Thyroid gland (tissue), 4 donors: ENCODE measurements at regions not wholly inside any gene's neighbourhood (a gene's known extent, or its start where the extent isn't known, plus 50 kb on each side); places are given as distances from the start of the nearest gene placed in this dataset.

Source experiments
- DNase-seq, 2 donors: peaks; one replicate each; pipeline ENCODE4 v3.0.0-alpha.2; 2019
- H3K27ac ChIP-seq, 3 donors: fragments of 200-600 bp; sonication (generic); 1 replicate in 2 of 3; 2 replicates in 1 of 3; pipeline ENCODE4 v1.5.1; 2016 to 2019; ENCODE audit warnings: mild to moderate bottlenecking in 1 of 3, moderate library complexity in 1 of 3
- H3K27me3 ChIP-seq: fragments of 200-600 bp; sonication (generic); one replicate; pipeline ENCODE4 v1.5.1; 2019
- H3K36me3 ChIP-seq, 2 donors: fragments of 200-600 bp; sonication (generic); one replicate each; pipeline ENCODE4 v1.5.1; 2016 to 2019
- H3K4me1 ChIP-seq, 2 donors: fragments of 200-600 bp; sonication (generic); one replicate each; pipeline ENCODE4 v1.5.1; 2017 to 2019
- H3K4me3 ChIP-seq, 3 donors: fragments of 200-600 bp; sonication (generic); replicated peaks in 1 of 3; 1 replicate in 2 of 3; 2 replicates in 1 of 3; pipeline ENCODE4 v1.5.1; 2016; ENCODE audit warnings: mild to moderate bottlenecking in 1 of 3
- H3K9me3 ChIP-seq: fragments of 200-600 bp; sonication (generic); one replicate; pipeline ENCODE4 v1.5.1; 2017
- POLR2A ChIP-seq, 2 donors: fragments of 450-650 bp; IDR thresholded peaks; one replicate each; pipeline ENCODE4 v1.6.1; 2017; ENCODE audit warnings: antibody characterized with exemption in 2 of 2, mild to moderate bottlenecking in 2 of 2, moderate library complexity in 1 of 2
- WGBS, 2 donors: methylation state at CpG; one replicate each; pipeline ENCODE4 v1.1.5; 2017; 5-methylcytosine and 5-hydroxymethylcytosine counted together
- intact Hi-C: fragments of 100-400 bp; cut with DNase I; formaldehyde crosslinking; loops from one replicate; pipeline ENCODE4 v1.15.1; 2023
- TF ChIP-seq, protein P1 (sequence below), 6 experiments: fragments of 200-600 bp in 3 of 6; fragments of 450-650 bp in 3 of 6; sonication (generic) in 3 of 6; IDR thresholded peaks; one replicate each; pipeline ENCODE4 v1.5.1; 2016 to 2019; ENCODE audit warnings: antibody characterized with exemption in 6 of 6, mild to moderate bottlenecking in 2 of 6, inconsistent platforms in 1 of 6, moderate library complexity in 1 of 6

DNA sequence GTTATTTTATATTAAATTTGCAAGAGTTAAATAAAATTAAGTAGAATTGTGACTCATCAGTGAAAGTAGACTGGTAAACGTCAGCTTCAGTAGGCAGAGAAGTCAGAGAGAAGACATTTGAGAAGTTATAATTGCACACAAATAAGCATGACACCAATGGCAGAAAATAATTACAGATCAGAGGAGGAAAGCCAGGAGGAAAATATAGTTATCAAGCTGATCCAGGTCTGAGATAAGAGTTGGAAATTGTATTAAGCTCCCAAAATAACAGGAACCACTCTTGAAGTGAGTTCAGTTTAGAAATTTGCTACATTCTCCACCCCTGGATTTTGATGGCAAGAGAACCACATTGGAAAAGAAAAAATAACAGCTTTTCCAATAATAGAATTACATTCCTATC lies 533.8 kb upstream of the CHORDC1 start:
- no peaks in the 10 kb centered on the region for H3K36me3 ChIP-seq
- no peaks in the 10 kb centered on the region for H3K4me1 ChIP-seq
- 56 to 66% methylated on average over 1 of the region's 1 CpG for WGBS, 2 donors
- no peaks in the 10 kb centered on the region for H3K27me3 ChIP-seq
- H3K27ac ChIP-seq: no peak overlapping the region
- TF ChIP-seq POLR2A (IDR thresholded peaks at IDR 0.05): no peak
- TF ChIP-seq, protein P1, sequence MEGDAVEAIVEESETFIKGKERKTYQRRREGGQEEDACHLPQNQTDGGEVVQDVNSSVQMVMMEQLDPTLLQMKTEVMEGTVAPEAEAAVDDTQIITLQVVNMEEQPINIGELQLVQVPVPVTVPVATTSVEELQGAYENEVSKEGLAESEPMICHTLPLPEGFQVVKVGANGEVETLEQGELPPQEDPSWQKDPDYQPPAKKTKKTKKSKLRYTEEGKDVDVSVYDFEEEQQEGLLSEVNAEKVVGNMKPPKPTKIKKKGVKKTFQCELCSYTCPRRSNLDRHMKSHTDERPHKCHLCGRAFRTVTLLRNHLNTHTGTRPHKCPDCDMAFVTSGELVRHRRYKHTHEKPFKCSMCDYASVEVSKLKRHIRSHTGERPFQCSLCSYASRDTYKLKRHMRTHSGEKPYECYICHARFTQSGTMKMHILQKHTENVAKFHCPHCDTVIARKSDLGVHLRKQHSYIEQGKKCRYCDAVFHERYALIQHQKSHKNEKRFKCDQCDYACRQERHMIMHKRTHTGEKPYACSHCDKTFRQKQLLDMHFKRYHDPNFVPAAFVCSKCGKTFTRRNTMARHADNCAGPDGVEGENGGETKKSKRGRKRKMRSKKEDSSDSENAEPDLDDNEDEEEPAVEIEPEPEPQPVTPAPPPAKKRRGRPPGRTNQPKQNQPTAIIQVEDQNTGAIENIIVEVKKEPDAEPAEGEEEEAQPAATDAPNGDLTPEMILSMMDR (IDR thresholded peaks at IDR 0.05): no peak
- no peaks in the 10 kb centered on the region for H3K9me3 ChIP-seq
- DNase-seq: no peak
- intact Hi-C loops: no loop called here
- H3K4me3 ChIP-seq: no peak overlapping the region

DNA sequence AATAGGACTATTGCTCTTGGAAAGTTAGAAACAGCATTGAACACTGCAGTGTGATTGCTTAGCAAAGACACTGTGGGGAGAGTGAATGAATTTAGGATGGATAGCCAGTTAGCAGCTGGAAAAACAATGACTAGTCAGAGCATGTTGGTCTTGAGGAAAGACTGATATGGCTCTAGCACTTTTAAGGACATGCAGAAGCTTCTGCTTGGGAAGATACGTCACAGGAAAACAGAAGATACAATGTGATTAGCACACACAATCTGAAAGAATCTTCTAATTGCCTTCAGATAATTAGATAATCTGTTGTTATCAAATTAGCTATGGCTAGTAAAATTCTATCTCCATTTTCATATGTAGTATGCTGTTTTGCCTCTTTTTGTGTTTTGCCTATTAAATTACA lies 530.7 kb upstream of the CHORDC1 start:
- no peaks in the 10 kb centered on the region for H3K36me3 ChIP-seq
- DNase-seq: no peak
- intact Hi-C loops: no loop called here
- TF ChIP-seq, protein P1 (IDR thresholded peaks at IDR 0.05): no peak
- H3K4me3 ChIP-seq: no peak overlapping the region
- WGBS, 2 donors: 72 to 79% methylated on average over 1 of the region's 1 CpG
- H3K4me1 ChIP-seq: no peaks in the 10 kb centered on the region
- H3K9me3 ChIP-seq: no peaks in the 10 kb centered on the region
- H3K27ac ChIP-seq: no peak overlapping the region
- no peaks in the 10 kb centered on the region for H3K27me3 ChIP-seq

DNA sequence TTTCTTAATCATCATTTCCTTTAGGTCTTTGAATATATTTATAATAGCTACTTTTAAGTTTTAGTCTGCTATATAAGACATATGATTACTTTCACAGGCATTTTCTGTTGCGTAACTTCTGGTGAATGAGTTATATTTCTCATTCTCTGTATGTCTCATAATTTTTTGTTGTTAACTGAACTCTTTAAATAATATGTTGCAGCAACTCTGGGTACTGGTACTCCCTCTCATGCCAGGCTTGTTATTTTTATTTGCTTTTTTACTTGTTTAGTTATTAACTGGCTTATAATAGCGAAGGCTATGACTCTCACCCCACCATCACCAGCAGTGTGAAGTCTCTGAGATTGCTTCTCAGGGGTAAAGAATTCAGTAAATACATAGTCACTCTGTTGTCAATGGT lies 524.2 kb upstream of the CHORDC1 start:
- Histone ChIP-seq H3K27ac (no peak overlapping the region), H3K36me3 (no peaks in the 10 kb centered on the region), H3K27me3 (no peaks in the 10 kb centered on the region), H3K4me3 (no peak overlapping the region), H3K9me3 (no peaks in the 10 kb centered on the region), H3K4me1 (no peaks in the 10 kb centered on the region)
- intact Hi-C loops: no loop called here
- TF ChIP-seq POLR2A (IDR thresholded peaks at IDR 0.05): no peak
- TF ChIP-seq, protein P1 (IDR thresholded peaks at IDR 0.05): no peak
- DNase-seq: no peak
- 69 to 82% methylated on average over 2 of the region's 2 CpGs for WGBS, 2 donors

DNA sequence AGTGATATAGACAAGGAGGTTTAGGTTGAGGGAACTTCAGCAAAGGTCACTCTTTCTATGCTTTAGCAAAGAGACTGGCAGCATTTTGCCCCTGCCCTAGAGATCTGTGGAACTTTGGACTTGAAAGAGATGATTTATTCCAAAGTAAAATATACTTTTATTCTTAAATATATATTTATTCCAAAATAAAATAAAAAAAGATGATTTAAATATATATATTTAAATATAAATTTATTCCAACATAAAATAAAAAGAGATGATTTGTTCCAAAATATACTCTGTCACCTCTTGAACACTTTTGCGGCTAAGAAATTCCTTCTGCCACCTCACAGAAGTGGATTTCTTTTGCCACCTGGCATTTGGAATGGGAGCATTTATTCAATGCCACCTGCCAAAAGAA lies 521.3 kb upstream of the CHORDC1 start:
- Histone ChIP-seq H3K4me3 (no peak overlapping the region), H3K27me3 (no peaks in the 10 kb centered on the region), H3K27ac (no peak overlapping the region), H3K4me1 (no peaks in the 10 kb centered on the region), H3K9me3 (no peaks in the 10 kb centered on the region), H3K36me3 (no peaks in the 10 kb centered on the region)
- DNase-seq: no peak
- no peak for TF ChIP-seq POLR2A (IDR thresholded peaks at IDR 0.05)
- TF ChIP-seq, protein P1 (IDR thresholded peaks at IDR 0.05): no peak
- intact Hi-C loops: no loop called here
- 56 to 96% methylated on average over 1 of the region's 1 CpG for WGBS, 2 donors

DNA sequence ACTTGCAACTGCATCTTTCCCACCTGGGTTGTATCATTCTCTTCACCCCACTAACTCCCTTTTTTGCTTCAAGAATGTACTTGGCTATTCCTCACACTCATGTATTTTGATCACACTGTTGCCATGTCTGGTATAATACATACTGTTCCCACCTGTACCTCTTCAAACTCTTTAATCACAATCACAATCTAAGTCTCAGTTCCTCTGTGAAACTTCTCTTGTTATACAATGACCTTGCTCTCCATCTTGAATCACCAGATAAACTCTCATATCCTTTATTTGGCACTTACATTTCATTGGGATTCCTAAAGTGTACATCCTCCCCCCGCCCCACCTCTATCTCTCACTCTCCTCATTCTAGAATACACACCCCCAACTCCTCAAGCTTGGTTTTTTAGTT lies 516.0 kb upstream of the CHORDC1 start:
- 83 to 87% methylated on average over 1 of the region's 1 CpG for WGBS, 2 donors
- TF ChIP-seq POLR2A (IDR thresholded peaks at IDR 0.05): no peak
- TF ChIP-seq, protein P1 (IDR thresholded peaks at IDR 0.05): no peak
- no peaks in the 10 kb centered on the region for H3K27me3 ChIP-seq

More for the DNA sequence above, 516.0 kb upstream of the CHORDC1 start:
- Histone ChIP-seq H3K27ac (no peak overlapping the region), H3K9me3 (no peaks in the 10 kb centered on the region), H3K36me3 (no peaks in the 10 kb centered on the region), H3K4me1 (no peaks in the 10 kb centered on the region), H3K4me3 (no peak overlapping the region)
- intact Hi-C loops: no loop called here
- no peak for DNase-seq
